ENCODE measurements at regions not wholly inside any gene's neighbourhood (a gene's known extent, or its start where the extent isn't known, plus 50 kb on each side); places are given as distances from the start of the nearest gene placed in this dataset.

- no peak overlapping the region for H3K9ac ChIP-seq (replicated peaks; ENCODE audit: extremely low read depth, insufficient read depth, low read length)
- no peaks in the 10 kb centered on the region for H3K9me1 ChIP-seq (replicated peaks; ENCODE audit: control insufficient read depth, extremely low read depth, insufficient read depth, low read length)
- intact Hi-C loops (cut with micrococcal nuclease) (no loop called here), dilution Hi-C loops (cut with MboI; ENCODE audit: extremely low pct_ligation_motif_present, low sequenced_read_pairs) (no loop called here)
- H3K4me3 ChIP-seq (replicated peaks in 1 of 3; ENCODE audit: insufficient read depth in 1 of 3, low read depth in 1 of 3, low read length in 3 of 3), result no peak overlapping the region
- no peaks in the 10 kb centered on the region for H3K4me1 ChIP-seq (ENCODE audit: control insufficient read depth, extremely low read depth, insufficient read depth, low read length)
- H3K27me3 ChIP-seq (ENCODE audit: control insufficient read depth in 2 of 2, insufficient read depth in 2 of 2, low read length in 2 of 2), result peaks cover 2 to 3% of the 10 kb centered on the region in 2 experiments
- POLR2A ChIA-PET, result no interaction called here
- H3K4me2 ChIP-seq (ENCODE audit: insufficient read depth, low read length), result no peak overlapping the region
- BruUV-seq (replicated peaks), result no TSS peak
- no peaks in the 10 kb centered on the region for H3K79me2 ChIP-seq (ENCODE audit: control insufficient read depth, insufficient read depth, low read length)
- CTCF ChIA-PET, result no interaction called here
- no peak for DNase-seq (ENCODE audit: low read depth, low spot score)
- no peaks in the 10 kb centered on the region for H3K36me3 ChIP-seq (ENCODE audit: control insufficient read depth in 2 of 2, extremely low read depth in 1 of 2, insufficient read depth in 2 of 2, low read length in 2 of 2)
- TF ChIP-seq POLR2A (IDR thresholded peaks at IDR 0.05; ENCODE audit: low read depth, low read length) (no peak), MYC (IDR thresholded peaks at IDR 0.05; ENCODE audit: low read depth, low read length) (no peak)
- H2AFZ ChIP-seq (ENCODE audit: low read depth, low read length), result no peak overlapping the region
- no peak overlapping the region for H3K27ac ChIP-seq (ENCODE audit: insufficient read depth, low read depth, low read length)
- FAIRE-seq, result no peak
- no peaks in the 10 kb centered on the region for H4K20me1 ChIP-seq (replicated peaks; ENCODE audit: control insufficient read depth, extremely low read depth, insufficient read depth, low read length)
- H3K9me3 ChIP-seq (replicated peaks; ENCODE audit: control insufficient read depth, insufficient read depth, low read length), result no peaks in the 10 kb centered on the region
Measured at GRCh38 chr10:10492420-10492819, 525.3 kb upstream of the CELF2 start.

GRCh38 chr10:10493833-10494232 is 523.8 kb upstream of the CELF2 start:
- no peak overlapping the region for H3K4me2 ChIP-seq (ENCODE audit: insufficient read depth, low read length)
- intact Hi-C loops (cut with micrococcal nuclease), result no loop called here
- FAIRE-seq (no peak), DNase-seq (ENCODE audit: low read depth, low spot score) (no peak)
- ChIA-PET CTCF (no interaction called here), POLR2A (no interaction called here)
- H3K4me1 ChIP-seq (ENCODE audit: control insufficient read depth, extremely low read depth, insufficient read depth, low read length), result no peaks in the 10 kb centered on the region
- H3K9me1 ChIP-seq (replicated peaks; ENCODE audit: control insufficient read depth, extremely low read depth, insufficient read depth, low read length), result no peaks in the 10 kb centered on the region
- H3K27me3 ChIP-seq (ENCODE audit: control insufficient read depth in 2 of 2, insufficient read depth in 2 of 2, low read length in 2 of 2), result peaks cover 2 to 3% of the 10 kb centered on the region in 2 experiments
- H4K20me1 ChIP-seq (replicated peaks; ENCODE audit: control insufficient read depth, extremely low read depth, insufficient read depth, low read length), result no peaks in the 10 kb centered on the region
- no peaks in the 10 kb centered on the region for H3K36me3 ChIP-seq (ENCODE audit: control insufficient read depth in 2 of 2, extremely low read depth in 1 of 2, insufficient read depth in 2 of 2, low read length in 2 of 2)
- dilution Hi-C loops (cut with MboI; ENCODE audit: extremely low pct_ligation_motif_present, low sequenced_read_pairs), result no loop called here
- H3K4me3 ChIP-seq (replicated peaks in 1 of 3; ENCODE audit: insufficient read depth in 1 of 3, low read depth in 1 of 3, low read length in 3 of 3), result no peak overlapping the region
- BruUV-seq (replicated peaks), result no TSS peak
- H3K27ac ChIP-seq (ENCODE audit: insufficient read depth, low read depth, low read length), result no peak overlapping the region
- no peak overlapping the region for H3K9ac ChIP-seq (replicated peaks; ENCODE audit: extremely low read depth, insufficient read depth, low read length)
- no peaks in the 10 kb centered on the region for H3K79me2 ChIP-seq (ENCODE audit: control insufficient read depth, insufficient read depth, low read length)
- no peak for TF ChIP-seq JUN (IDR thresholded peaks at IDR 0.05; ENCODE audit: borderline replicate concordance, insufficient read depth, insufficient read length, low read depth)
- no peak for TF ChIP-seq GATA2 (IDR thresholded peaks at IDR 0.05; ENCODE audit: insufficient read depth, insufficient read length, low read depth, low read length)
- no peak for TF ChIP-seq POLR2A (IDR thresholded peaks at IDR 0.05; ENCODE audit: low read depth, low read length)
- no peak for TF ChIP-seq POLR2AphosphoS5 (IDR thresholded peaks at IDR 0.05; ENCODE audit: insufficient read depth, low read depth, low read length)
- no peak for TF ChIP-seq MYC (IDR thresholded peaks at IDR 0.05; ENCODE audit: low read depth, low read length)
- TF ChIP-seq FOS (IDR thresholded peaks at IDR 0.05; ENCODE audit: borderline replicate concordance, insufficient read depth, low read length), result no peak
- TF ChIP-seq CTCF (IDR thresholded peaks at IDR 0.05; ENCODE audit: extremely low read depth in 1 of 2, insufficient read depth in 1 of 2, low read depth in 1 of 2, low read length in 2 of 2), result no peak
- no peak for TF ChIP-seq EZH2 (IDR thresholded peaks at IDR 0.05; ENCODE audit: borderline replicate concordance, low read depth, low read length, severe bottlenecking)
- no peak for TF ChIP-seq MAX (IDR thresholded peaks at IDR 0.05; ENCODE audit: insufficient read depth, insufficient read length)
- no peaks in the 10 kb centered on the region for H3K9me3 ChIP-seq (replicated peaks; ENCODE audit: control insufficient read depth, insufficient read depth, low read length)
- no peak overlapping the region for H2AFZ ChIP-seq (ENCODE audit: low read depth, low read length)

All from endothelial cell of umbilical vein (primary cell).